SW480 (cell line): ENCODE measurements at regions not wholly inside any gene's neighbourhood (a gene's known extent, or its start where the extent isn't known, plus 50 kb on each side); places are given as distances from the start of the nearest gene placed in this dataset.
"Not testable (repeated sequence)": the region's sequence is repeated elsewhere in the genome, so short reads cannot be mapped to it uniquely, and the experiment has no call there.

Experiments
- DNase-seq: peaks from one replicate; pipeline ENCODE4 v3.0.0-alpha.2; 2016; ENCODE audit warnings: low spot score

DNA sequence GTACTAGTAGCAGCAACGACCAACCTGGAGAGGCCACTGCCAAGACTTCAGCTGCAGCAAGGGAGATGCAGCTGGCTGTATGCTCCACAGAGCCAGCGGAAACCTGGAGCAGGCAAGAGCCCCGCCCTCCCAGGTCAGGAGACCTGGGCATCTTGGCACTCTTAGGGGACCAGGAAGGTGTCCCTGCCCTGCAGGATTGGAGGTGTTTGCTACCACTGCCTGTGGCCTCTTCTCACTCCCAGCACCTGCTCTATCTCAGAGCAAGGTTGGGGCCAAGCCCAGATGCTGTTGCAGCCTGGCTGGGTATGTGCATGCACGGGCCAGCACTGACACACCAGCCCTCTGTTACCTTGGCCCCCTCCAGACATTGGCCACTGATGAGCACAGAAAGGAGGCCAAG, 1512.8 kb downstream of the REEP3 start:
- DNase-seq = no peak

- no peak for DNase-seq
These were observed 1519.6 kb downstream of the REEP3 start for GRCh38 chr10:65040796-65041195.

DNA sequence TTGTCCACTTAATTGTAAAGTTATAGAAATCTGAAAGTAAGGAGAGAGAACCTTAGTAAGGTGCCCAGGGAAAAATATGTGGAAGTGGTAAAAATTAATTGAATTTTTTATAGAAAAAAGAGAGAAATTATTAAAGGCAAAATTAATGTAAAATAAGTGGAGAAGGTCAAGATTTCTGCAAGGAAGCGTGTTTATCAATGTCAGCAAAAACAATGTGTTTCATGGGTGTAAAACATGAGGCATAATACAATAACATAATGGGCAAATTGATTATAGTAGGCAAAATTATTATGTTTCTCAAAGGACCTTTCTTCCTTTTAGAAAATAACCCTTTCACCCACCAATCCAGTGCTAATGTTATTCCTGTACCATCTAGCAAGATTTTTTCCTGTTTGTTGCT, 1520.1 kb downstream of the REEP3 start:
- no peak for DNase-seq

GRCh38 chr10:65042496-65042895, 1521.3 kb downstream of the REEP3 start:
- DNase-seq = no peak

- DNase-seq = no peak
These were observed 1525.6 kb downstream of the REEP3 start for GRCh38 chr10:65046831-65047230.

DNA sequence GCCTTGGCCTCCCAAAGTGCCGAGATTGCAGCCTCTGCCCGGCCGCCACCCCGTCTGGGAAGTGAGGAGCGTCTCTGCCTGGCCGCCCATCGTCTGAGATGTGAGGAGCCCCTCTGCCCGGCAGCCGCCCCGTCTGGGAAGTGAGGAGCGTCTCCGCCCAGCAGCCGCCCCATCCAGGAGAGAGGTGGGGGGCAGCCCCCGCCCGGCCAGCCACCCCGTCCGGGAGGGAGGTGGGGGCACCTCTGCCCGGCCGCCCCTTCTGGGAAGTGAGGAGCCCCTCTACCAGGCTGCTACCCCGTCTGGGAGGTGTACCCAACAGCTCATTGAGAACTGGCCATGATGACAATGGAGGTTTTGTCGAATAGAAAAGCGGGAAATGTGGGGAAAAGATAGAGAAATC, 1530.9 kb downstream of the REEP3 start:
- not testable (repeated sequence) for DNase-seq

DNA sequence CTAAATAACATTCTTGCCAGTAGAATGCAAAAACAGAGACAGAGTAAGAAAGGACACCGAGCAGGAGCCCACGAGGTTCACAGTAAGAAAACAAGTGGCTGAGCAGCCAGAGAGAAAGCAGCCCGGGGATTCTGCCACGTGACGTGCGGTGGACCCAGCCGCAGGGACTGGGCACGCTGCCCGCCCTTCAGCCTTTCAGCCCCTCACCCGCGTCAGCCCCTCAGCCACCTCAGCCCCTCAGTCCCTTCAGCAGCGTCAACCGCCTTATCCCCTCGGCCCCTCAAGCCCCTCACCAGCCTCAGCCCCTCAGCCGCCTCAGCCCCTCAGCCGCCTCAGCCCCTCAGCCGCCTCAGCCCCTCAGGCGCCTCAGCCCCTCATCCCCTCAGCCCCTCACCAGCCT, 1532.2 kb downstream of the REEP3 start:
- not testable (repeated sequence) for DNase-seq

DNA sequence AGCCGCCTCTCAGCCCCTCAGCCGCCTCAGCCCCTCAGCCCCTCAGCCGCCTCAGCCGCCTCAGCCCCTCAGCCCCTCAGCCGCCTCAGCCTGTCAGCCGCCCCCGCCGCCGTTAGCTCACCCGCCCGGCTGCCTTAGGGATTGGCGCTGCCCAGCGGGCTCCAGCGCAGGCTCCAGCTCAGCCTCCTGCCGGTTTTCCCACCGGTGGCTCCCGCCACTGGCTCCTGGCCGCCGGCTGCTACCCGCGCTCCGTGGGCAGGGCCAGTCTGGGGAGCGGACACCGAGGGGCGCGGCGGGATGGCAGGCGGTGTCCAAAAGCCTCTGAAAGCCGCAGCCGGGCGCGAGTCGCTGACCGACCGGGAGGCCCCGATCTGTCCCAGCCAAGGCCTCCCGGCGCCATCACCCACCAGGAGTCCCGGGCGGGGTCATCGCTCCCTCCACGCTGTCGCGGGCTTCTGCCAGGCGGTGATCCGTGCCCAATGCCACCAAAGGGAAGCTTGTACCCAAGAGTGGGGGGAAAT, 1532.7 kb downstream of the REEP3 start:
- not testable (repeated sequence) for DNase-seq

DNA sequence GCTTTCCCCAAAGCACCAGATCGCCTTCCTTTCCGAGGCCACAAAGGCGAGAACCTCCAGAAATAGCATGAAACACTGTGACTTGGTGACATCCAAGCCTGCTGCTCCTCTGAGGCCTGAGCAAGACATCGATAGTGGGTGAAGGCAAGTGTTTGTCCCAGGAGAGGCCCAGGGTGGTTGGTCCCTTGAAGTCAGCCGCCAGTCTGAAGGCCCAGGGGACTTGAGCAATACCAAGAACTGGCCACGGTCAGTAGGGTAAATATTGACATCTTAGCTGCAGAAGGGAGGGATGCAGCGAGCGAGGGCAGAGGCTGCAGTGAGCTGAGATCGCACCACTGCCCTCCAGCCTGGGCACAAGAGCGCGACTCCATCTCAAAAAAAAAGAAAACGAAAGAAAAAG, 1533.5 kb downstream of the REEP3 start:
- not testable (repeated sequence) for DNase-seq

DNA sequence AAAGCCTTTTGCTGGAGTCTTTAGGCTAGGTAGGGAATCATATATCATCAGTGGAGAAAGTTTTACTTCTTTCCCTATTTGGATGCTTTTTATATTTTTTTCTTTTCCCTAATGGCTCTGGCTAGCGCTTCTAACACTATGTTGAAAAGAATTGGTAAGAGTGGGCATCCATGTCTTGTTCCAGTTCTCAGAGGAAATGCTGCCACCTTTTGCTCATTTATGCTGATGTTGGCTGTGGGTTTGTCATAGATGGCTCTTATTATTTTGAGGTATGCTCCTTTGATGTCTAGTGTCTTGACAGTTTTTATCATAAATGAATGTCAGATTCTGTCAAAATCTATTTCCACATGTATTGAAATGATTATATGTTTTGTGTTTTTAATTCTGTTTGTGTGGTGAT, 1544.1 kb downstream of the REEP3 start:
- no peak for DNase-seq

- no peak for DNase-seq
These were observed 1562.0 kb downstream of the REEP3 start for GRCh38 chr10:65083222-65083621.

- no peak for DNase-seq
These were observed 1569.8 kb downstream of the REEP3 start for GRCh38 chr10:65090991-65091390.

- DNase-seq = no peak
These were observed 1578.9 kb downstream of the REEP3 start for GRCh38 chr10:65100146-65100545.

GRCh38 chr10:65100881-65101280, 1579.7 kb downstream of the REEP3 start:
- not testable (repeated sequence) for DNase-seq

- no peak for DNase-seq
These were observed 1588.8 kb downstream of the REEP3 start for GRCh38 chr10:65110009-65110408.

GRCh38 chr10:65111059-65111458, 1589.9 kb downstream of the REEP3 start:
- not testable (repeated sequence) for DNase-seq

DNA sequence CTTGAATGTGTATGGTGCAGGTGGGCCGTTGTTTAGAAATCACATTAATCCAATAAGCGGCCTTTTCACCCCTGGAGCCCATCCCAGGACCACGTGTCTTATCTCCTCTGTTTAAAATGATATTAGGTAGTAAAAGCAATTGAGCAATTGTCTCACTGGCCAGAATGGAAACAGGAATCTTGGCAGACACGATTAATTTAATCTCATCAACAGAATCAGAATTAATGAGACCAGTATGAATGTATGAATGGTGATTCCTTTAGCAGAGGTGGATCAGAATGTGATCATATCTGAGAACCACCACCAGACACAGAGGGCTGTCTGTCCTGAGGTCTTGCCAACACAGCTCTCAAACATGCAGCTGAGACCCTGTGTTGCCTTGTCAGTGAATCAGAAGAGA, 1591.4 kb downstream of the REEP3 start:
- DNase-seq = no peak

- DNase-seq = no peak
These were observed 1601.9 kb downstream of the REEP3 start for GRCh38 chr10:65123120-65123519.

- DNase-seq = no peak
These were observed 1604.0 kb downstream of the REEP3 start for GRCh38 chr10:65125212-65125611.

GRCh38 chr10:65126288-65126687, 1605.1 kb downstream of the REEP3 start:
- no peak for DNase-seq

GRCh38 chr10:65128277-65128676, 1607.1 kb downstream of the REEP3 start:
- DNase-seq = no peak

- no peak for DNase-seq
These were observed 1609.1 kb downstream of the REEP3 start for GRCh38 chr10:65130162-65130758.

GRCh38 chr10:65133652-65134051, 1612.5 kb downstream of the REEP3 start:
- no peak for DNase-seq

- DNase-seq = no peak
These were observed 1614.3 kb downstream of the REEP3 start for GRCh38 chr10:65135508-65135907.
